Stimulated activated naive CD4-positive, alpha-beta T cell treated with Interleukin-2 at 50 U/mL for 16 hours (primary cell): ENCODE measurements at regions not wholly inside any gene's neighbourhood (a gene's known extent, or its start where the extent isn't known, plus 50 kb on each side); places are given as distances from the start of the nearest gene placed in this dataset.
A peak's percentile ranks its signal among the peaks of the same experiment; 100 is the strongest.
"Not testable (repeated sequence)": the region's sequence is repeated elsewhere in the genome, so short reads cannot be mapped to it uniquely, and the experiment has no call there.

ENCODE experiments used
- DNase-seq: peaks from one replicate; lab custom pipeline; 2025; lab: John Stamatoyannopoulos, UW

- DNase-seq = no peak
Observed at GRCh38 chr10:111595173-111595572, 518.3 kb downstream of the ADRA2A start.

GRCh38 chr10:111598433-111599059 is 521.7 kb downstream of the ADRA2A start:
- DNase-seq = peak; percentile 4

GRCh38 chr10:111599943-111600342 is 523.1 kb downstream of the ADRA2A start:
- DNase-seq = no peak

GRCh38 chr10:111600772-111601171 is 523.9 kb downstream of the ADRA2A start:
- DNase-seq = no peak

- DNase-seq = no peak
Observed at GRCh38 chr10:111612273-111612672, 535.4 kb downstream of the ADRA2A start.

- no peak for DNase-seq
Observed at GRCh38 chr10:111634191-111634590, 549.4 kb downstream of the GPAM start.

GRCh38 chr10:111646021-111646420 is 537.5 kb downstream of the GPAM start:
- DNase-seq = no peak

- no peak for DNase-seq
Observed at GRCh38 chr10:111648046-111648445, 535.5 kb downstream of the GPAM start.

- not testable (repeated sequence) for DNase-seq
Observed at GRCh38 chr10:111649080-111649479, 534.5 kb downstream of the GPAM start.

- no peak for DNase-seq
Observed at GRCh38 chr10:111650088-111650487, 533.5 kb downstream of the GPAM start.

- DNase-seq = no peak
Observed at GRCh38 chr10:111656066-111656465, 527.5 kb downstream of the GPAM start.

GRCh38 chr10:111677759-111678158 is 505.8 kb downstream of the GPAM start:
- DNase-seq = no peak

- DNase-seq = no peak
Observed at GRCh38 chr10:111686796-111687195, 496.8 kb downstream of the GPAM start.

GRCh38 chr10:111698711-111699110 is 484.9 kb downstream of the GPAM start:
- no peak for DNase-seq

- DNase-seq = no peak
Observed at GRCh38 chr10:111703986-111704385, 479.6 kb downstream of the GPAM start.

- no peak for DNase-seq
Observed at GRCh38 chr10:111705021-111705420, 478.5 kb downstream of the GPAM start.

- no peak for DNase-seq
Observed at GRCh38 chr10:111706331-111706730, 477.2 kb downstream of the GPAM start.

GRCh38 chr10:111707076-111707475 is 476.5 kb downstream of the GPAM start:
- DNase-seq = no peak

GRCh38 chr10:111709603-111710002 is 474.0 kb downstream of the GPAM start:
- no peak for DNase-seq

- DNase-seq = no peak
Observed at GRCh38 chr10:111716032-111716431, 467.5 kb downstream of the GPAM start.

- no peak for DNase-seq
Observed at GRCh38 chr10:111724121-111724520, 459.4 kb downstream of the GPAM start.

- no peak for DNase-seq
Observed at GRCh38 chr10:111725050-111725449, 458.5 kb downstream of the GPAM start.

GRCh38 chr10:111732166-111732785 is 451.3 kb downstream of the GPAM start:
- DNase-seq = no peak
